HFFc6 (cell line): ENCODE measurements at regions not wholly inside any gene's neighbourhood (a gene's known extent, or its start where the extent isn't known, plus 50 kb on each side); places are given as distances from the start of the nearest gene placed in this dataset.

Source experiments
- DNase-seq: peaks from one replicate; pipeline ENCODE4 v3.0.0-alpha.2; 2018
- H3K27ac Mint-ChIP-seq: 2 replicates; pipeline ENCODE4 v1.8.0; 2020; ENCODE audit warnings: mild to moderate bottlenecking, mixed read lengths
- H3K27me3 Mint-ChIP-seq: 2 replicates; pipeline ENCODE4 v1.8.0; 2021; ENCODE audit warnings: mild to moderate bottlenecking, moderate library complexity, mixed read lengths; ENCODE audit not compliant: insufficient read depth
- H3K36me3 Mint-ChIP-seq: 2 replicates; pipeline ENCODE4 v1.8.0; 2021; ENCODE audit warnings: low read depth, mixed read lengths
- H3K4me1 Mint-ChIP-seq: 2 replicates; pipeline ENCODE4 v1.8.0; 2020; ENCODE audit warnings: low read depth, mixed read lengths
- H3K4me3 Mint-ChIP-seq: 2 replicates; pipeline ENCODE4 v1.8.0; 2020; ENCODE audit warnings: mild to moderate bottlenecking, moderate library complexity, mixed read lengths
- H3K9me3 Mint-ChIP-seq: 2 replicates; pipeline ENCODE4 v1.8.0; 2020; ENCODE audit warnings: mild to moderate bottlenecking, mixed read lengths
- TF ChIP-seq, protein P1 (sequence below): fragments of 200-600 bp; sonication (generic); IDR thresholded peaks from 2 replicates; pipeline ENCODE4 v1.5.0; 2021; ENCODE audit warnings: antibody characterized with exemption, mild to moderate bottlenecking

- no peak overlapping the region for H3K4me3 Mint-ChIP-seq
- H3K27ac Mint-ChIP-seq = no peak overlapping the region
- H3K4me1 Mint-ChIP-seq = no peaks in the 10 kb centered on the region
- TF ChIP-seq, protein P1, sequence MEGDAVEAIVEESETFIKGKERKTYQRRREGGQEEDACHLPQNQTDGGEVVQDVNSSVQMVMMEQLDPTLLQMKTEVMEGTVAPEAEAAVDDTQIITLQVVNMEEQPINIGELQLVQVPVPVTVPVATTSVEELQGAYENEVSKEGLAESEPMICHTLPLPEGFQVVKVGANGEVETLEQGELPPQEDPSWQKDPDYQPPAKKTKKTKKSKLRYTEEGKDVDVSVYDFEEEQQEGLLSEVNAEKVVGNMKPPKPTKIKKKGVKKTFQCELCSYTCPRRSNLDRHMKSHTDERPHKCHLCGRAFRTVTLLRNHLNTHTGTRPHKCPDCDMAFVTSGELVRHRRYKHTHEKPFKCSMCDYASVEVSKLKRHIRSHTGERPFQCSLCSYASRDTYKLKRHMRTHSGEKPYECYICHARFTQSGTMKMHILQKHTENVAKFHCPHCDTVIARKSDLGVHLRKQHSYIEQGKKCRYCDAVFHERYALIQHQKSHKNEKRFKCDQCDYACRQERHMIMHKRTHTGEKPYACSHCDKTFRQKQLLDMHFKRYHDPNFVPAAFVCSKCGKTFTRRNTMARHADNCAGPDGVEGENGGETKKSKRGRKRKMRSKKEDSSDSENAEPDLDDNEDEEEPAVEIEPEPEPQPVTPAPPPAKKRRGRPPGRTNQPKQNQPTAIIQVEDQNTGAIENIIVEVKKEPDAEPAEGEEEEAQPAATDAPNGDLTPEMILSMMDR = no peak
- DNase-seq = no peak
- peaks cover 21% of the 10 kb centered on the region for H3K9me3 Mint-ChIP-seq
- no peaks in the 10 kb centered on the region; the same call in 1 of the 2 replicates for H3K36me3 Mint-ChIP-seq
- peaks cover 3% of the 10 kb centered on the region for H3K27me3 Mint-ChIP-seq
Observed at GRCh38 chr10:9427209-9427608, 1372.7 kb downstream of the GATA3 start.

DNA sequence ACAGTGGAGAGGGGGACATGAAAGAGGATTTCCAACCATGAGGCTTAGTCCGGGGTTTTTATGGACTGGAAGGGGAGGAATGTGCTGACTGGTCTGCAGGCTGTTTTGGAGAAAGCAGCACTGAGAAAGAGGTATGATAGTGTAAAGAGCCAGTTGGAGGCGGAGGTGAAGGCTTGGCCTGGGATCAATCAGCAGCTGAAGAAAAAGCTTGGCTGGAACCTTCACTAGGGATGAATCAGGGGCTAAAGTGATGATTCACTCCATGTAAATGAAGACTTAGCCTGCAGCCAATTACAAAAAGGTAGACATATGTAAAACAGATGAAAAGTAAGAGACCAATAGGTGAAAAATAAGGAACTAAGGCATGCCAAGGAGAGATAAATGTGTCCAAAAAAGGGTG lies 1382.6 kb downstream of the GATA3 start:
- no peak for DNase-seq
- H3K9me3 Mint-ChIP-seq = peaks cover 42% of the 10 kb centered on the region

GRCh38 chr10:9443758-9444157 lies 1389.3 kb downstream of the GATA3 start:
- H3K9me3 Mint-ChIP-seq = peaks cover 38% of the 10 kb centered on the region

More for the DNA sequence above, 1382.6 kb downstream of the GATA3 start:
- no peaks in the 10 kb centered on the region for H3K36me3 Mint-ChIP-seq
- H3K27ac Mint-ChIP-seq = no peak overlapping the region
- TF ChIP-seq, protein P1 = no peak
- no peaks in the 10 kb centered on the region for H3K27me3 Mint-ChIP-seq
- H3K4me3 Mint-ChIP-seq = no peak overlapping the region
- no peaks in the 10 kb centered on the region for H3K4me1 Mint-ChIP-seq

DNA sequence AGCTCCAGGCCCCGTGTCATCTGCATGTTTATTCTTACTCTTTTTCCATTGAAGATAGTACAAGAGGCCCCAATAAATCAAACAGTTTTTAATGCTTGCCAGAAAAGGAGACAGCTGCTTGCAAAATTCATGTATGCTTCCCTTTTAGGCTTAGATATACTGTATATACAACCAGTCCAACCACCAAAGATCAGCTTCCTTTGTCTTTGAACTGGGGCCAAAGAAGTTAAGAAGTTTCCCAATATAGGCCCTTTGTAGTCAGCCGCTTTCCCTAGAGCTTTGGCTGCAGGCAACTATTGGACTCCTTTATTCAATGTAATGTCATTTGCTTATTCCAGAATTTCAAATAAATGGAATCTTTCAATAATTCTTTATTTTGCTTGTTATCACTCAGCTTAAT lies 1395.0 kb downstream of the GATA3 start:
- Mint-ChIP-seq H3K4me1 (no peaks in the 10 kb centered on the region), H3K27me3 (no peaks in the 10 kb centered on the region), H3K27ac (no peak overlapping the region), H3K36me3 (no peaks in the 10 kb centered on the region), H3K4me3 (no peak overlapping the region), H3K9me3 (peaks cover 62% of the 10 kb centered on the region)
- DNase-seq = no peak
- TF ChIP-seq, protein P1 = no peak

More at GRCh38 chr10:9443758-9444157, 1389.3 kb downstream of the GATA3 start:
- Mint-ChIP-seq H3K27ac (no peak overlapping the region), H3K4me1 (no peaks in the 10 kb centered on the region), H3K27me3 (no peaks in the 10 kb centered on the region), H3K4me3 (no peak overlapping the region), H3K36me3 (no peaks in the 10 kb centered on the region)
- TF ChIP-seq, protein P1 = no peak
- no peak for DNase-seq

- no peaks in the 10 kb centered on the region for H3K36me3 Mint-ChIP-seq
- TF ChIP-seq, protein P1 = no peak
- no peaks in the 10 kb centered on the region for H3K27me3 Mint-ChIP-seq
- H3K27ac Mint-ChIP-seq = no peak overlapping the region
- no peak for DNase-seq
- no peaks in the 10 kb centered on the region for H3K4me1 Mint-ChIP-seq
- H3K4me3 Mint-ChIP-seq = no peak overlapping the region
- peaks cover 56% of the 10 kb centered on the region for H3K9me3 Mint-ChIP-seq
Observed at GRCh38 chr10:9450801-9451200, 1396.3 kb downstream of the GATA3 start.
